Head of caudate nucleus (tissue), 42 donors: ENCODE measurements at regions not wholly inside any gene's neighbourhood (a gene's known extent, or its start where the extent isn't known, plus 50 kb on each side); places are given as distances from the start of the nearest gene placed in this dataset.
"Not testable (repeated sequence)": the region's sequence is repeated elsewhere in the genome, so short reads cannot be mapped to it uniquely, and the experiment has no call there.

Experiments used
- DNase-seq, 42 donors: peaks; one replicate each; pipeline versions ENCODE4 v3.0.0 to v3.0.0-alpha.2; 2020 to 2021; ENCODE audit warnings: mixed read lengths in 7 of 42
- intact Hi-C: fragments of 100-400 bp; cut with DNase I; formaldehyde crosslinking; loops from one replicate; pipeline ENCODE4 v1.15.0; 2022

DNA sequence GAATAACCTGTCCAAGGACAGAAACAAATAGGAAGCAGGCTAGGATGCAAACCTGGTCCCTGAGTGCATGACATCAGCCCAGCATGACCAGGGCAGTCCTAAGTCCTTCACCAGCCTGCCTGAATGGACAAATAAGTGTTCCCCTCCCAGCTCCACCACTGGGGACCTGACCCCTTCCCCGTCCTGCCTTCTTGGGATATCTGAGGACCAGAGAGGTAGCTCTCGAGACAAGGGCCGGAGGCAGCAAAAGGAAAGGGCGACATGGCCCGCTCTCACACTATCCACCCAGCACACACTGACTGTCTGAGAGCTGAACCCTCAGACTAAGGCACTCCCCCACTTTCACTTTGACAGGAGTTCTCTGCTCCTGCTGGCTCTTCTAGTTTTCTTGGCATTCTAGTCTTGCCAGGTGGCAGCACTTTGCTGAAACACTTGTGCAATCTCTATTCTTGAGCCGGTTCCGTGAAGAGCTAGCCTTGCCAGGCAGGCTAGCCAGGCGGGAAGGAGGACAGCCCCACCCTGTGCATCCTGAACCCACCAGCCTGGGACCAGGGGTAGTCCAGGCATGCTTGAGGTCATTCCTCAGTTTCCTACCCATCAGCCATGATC lies 251.1 kb upstream of the RAB4A start:
- peak in 2 of 42 donors; percentile 23 to 58 for DNase-seq
- intact Hi-C loops = no loop called here

DNA sequence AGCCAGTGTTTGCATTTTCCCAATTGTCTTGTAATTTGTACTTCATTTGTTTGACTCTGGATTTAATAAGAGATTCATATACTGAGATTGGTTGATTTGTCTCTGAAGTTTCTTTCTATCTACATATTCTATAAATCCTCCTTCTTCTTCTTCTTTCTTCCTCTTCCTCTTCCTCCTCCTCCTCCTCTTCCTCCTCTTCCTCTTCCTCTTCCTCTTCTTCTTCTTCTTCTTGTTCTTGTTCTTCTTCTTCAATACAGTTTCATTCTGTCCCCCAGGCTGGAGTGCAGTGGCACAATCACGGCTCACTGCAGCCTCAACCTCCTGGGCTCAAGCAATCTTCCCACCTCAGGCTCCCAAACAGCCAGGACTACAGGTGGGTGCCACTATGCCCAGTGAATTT lies 249.9 kb upstream of the RAB4A start:
- intact Hi-C loops, DNase-seq: not testable (repeated sequence)

DNA sequence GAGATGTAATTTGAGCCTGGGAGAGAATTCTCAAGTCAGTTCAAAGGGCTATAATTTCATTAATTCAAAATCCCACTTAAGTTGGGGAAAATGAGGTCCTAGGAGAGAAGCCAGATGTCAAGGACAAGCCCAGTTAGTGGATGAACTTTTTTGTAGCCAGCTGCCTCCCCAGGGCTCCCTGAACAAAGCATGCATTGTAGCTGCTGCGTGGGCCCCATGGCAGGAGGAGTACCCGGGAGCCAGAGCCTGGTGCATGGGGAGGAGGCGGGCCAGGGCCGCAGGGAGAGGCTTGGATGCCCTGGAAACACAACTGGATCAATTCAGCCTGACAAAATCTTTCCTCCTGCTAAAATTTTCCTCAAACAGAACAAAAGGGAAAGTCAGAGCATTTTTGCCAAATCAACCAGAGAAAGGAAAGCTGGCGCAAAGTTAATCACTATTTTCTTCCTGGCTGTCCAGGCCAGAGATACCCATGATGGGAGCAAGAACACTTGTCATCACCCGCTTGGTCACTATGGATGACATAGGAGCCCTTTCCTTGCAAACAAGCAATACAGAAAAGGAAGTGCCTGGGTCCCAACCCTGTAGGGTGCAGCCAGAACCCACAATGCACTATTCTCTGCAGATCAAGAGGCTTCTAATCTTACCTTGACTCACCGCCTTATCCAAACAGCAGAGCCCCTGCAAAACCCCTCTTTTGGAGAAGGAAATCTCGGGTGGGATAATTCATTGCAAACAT lies 248.1 kb upstream of the RAB4A start:
- peak; percentile 67 to 94 (median 87) for DNase-seq
- intact Hi-C loops = no loop called here

GRCh38 chr1:229023651-229024300 lies 247.1 kb upstream of the RAB4A start:
- intact Hi-C loops = no loop called here
- DNase-seq = peak in 2 of 42 donors; percentile 29 to 44

- intact Hi-C loops = no loop called here
- DNase-seq = peak in 23 of 42 donors; percentile 23 to 84 (median 54)
Observed at GRCh38 chr1:229024528-229025130, 246.3 kb upstream of the RAB4A start.

GRCh38 chr1:229025576-229025975 lies 245.3 kb upstream of the RAB4A start:
- no peak for DNase-seq
- intact Hi-C loops = no loop called here

- no peak for DNase-seq
- intact Hi-C loops = no loop called here
Observed at GRCh38 chr1:229027158-229027557, 243.8 kb upstream of the RAB4A start.

GRCh38 chr1:229027622-229028182 lies 243.2 kb upstream of the RAB4A start:
- intact Hi-C loops = no loop called here
- peak in 2 of 42 donors; percentile 50 for DNase-seq

DNA sequence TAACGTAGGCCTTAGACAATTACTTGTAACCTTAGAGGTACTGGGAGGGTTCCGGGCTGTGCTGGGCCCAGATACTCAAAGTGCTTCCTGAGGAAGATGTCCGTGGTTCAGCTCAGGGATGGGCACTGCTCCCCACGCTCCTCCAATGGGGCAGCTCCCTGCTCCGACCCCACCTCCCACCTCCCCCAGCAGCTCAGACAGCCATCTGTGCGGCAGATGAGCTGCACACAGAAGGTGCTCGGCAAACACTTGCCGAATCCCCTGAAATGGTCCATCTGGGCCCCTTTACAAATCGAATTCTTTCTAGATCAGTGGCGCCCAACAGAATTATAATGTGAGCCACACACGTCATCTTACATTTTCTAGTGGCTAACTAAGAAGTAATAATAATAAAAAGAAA lies 242.4 kb upstream of the RAB4A start:
- intact Hi-C loops = no loop called here
- DNase-seq = no peak

DNA sequence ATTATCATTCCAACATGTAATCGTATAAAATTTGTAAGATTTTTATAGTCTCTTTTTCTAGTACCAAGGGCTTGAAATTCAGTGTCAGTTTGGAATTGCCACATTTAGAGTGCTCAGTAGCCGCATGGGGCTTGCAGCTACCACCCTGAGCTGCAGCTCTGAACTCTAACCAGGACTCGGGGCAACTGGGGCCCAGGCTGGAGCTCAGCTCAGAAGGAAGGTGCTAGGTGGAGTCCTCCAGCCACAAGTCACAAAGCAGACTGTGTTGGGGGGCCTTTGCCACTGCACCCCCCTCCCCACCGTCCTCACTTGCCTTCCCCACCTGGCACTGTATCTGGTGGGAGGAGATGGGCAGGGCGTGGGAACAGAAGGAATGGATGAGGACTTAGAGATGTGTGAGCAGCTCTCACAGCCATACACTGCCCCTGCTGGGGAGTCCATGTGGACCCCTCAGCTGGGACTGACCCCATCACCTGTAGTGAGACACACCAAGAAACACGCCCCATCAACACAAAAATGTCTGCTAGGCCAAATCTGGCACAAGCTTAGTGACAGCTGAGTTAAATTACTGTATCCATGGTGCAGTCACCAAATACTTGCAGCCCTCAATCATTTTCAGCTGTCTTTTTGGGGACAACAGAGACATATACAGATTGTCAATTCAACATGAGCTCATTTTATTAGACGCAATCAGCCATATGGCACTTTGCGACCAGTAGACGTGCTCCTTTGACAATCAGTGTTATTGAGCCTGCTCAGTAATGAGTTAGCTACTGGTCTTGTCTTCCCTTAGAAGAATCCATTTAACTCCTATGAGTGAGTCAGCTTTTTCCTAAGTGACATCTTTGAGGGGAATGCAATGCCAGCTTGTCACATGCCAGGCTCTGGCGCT lies 241.7 kb upstream of the RAB4A start:
- intact Hi-C loops = no loop called here

GRCh38 chr1:229029879-229030235 lies 241.1 kb upstream of the RAB4A start:
- no peak for DNase-seq
- intact Hi-C loops = no loop called here

More for the DNA sequence above, 241.7 kb upstream of the RAB4A start:
- peak in 6 of 42 donors; percentile 23 to 61 (median 47) for DNase-seq

GRCh38 chr1:229030630-229031029 lies 240.3 kb upstream of the RAB4A start:
- intact Hi-C loops = no loop called here
- no peak for DNase-seq

GRCh38 chr1:229031061-229031460 lies 239.8 kb upstream of the RAB4A start:
- intact Hi-C loops = no loop called here
- DNase-seq = no peak

GRCh38 chr1:229031481-229032341 lies 239.2 kb upstream of the RAB4A start:
- intact Hi-C loops = no loop called here
- DNase-seq = no peak

DNA sequence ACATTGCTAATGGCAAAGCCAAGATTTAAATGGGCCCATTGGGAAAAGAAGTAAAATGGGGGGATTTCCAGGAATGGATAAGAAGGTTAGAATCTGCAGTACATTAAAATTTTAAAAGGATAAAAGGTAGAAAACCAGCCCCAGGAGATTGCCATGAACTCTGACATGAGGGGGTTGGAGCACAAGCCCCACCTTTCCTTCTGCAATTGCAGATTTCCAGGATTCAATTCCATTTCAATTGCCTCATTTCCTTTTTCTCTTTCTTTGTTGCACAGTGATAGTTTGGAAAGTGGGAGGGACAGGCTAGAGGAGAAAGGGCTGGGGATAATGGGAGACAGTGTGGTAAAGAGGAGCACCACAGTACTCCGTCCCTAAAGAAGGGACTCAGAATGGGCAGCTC lies 238.5 kb upstream of the RAB4A start:
- DNase-seq = no peak
- intact Hi-C loops = no loop called here

GRCh38 chr1:229033480-229033879 lies 237.4 kb upstream of the RAB4A start:
- DNase-seq = no peak
- intact Hi-C loops = no loop called here

- DNase-seq = no peak
- intact Hi-C loops = no loop called here
Observed at GRCh38 chr1:229034342-229034741, 236.6 kb upstream of the RAB4A start.
